Osteocyte (in vitro differentiated cells): ENCODE measurements at regions not wholly inside any gene's neighbourhood (a gene's known extent, or its start where the extent isn't known, plus 50 kb on each side); places are given as distances from the start of the nearest gene placed in this dataset.

Experiments used
- DNase-seq: peaks from one replicate; pipeline ENCODE4 v3.0.0; 2021; ENCODE audit warnings: mixed read lengths; ENCODE audit not compliant: unreplicated experiment; ENCODE audit errors: extremely low spot score
- H3K27ac Mint-ChIP-seq: one replicate; pipeline ENCODE4 v1.8.0; 2021; ENCODE audit warnings: mild to moderate bottlenecking, mixed read lengths; ENCODE audit not compliant: unreplicated experiment
- H3K27me3 Mint-ChIP-seq: one replicate; pipeline ENCODE4 v1.8.0; 2021; ENCODE audit warnings: mixed read lengths; ENCODE audit not compliant: unreplicated experiment
- H3K36me3 Mint-ChIP-seq: one replicate; pipeline ENCODE4 v1.8.0; 2021; ENCODE audit warnings: mixed read lengths; ENCODE audit not compliant: unreplicated experiment
- H3K4me1 Mint-ChIP-seq: one replicate; pipeline ENCODE4 v1.8.0; 2021; ENCODE audit warnings: mixed read lengths; ENCODE audit not compliant: unreplicated experiment
- H3K4me3 Mint-ChIP-seq: one replicate; pipeline ENCODE4 v1.8.0; 2021; ENCODE audit warnings: mild to moderate bottlenecking, moderate library complexity, mixed read lengths; ENCODE audit not compliant: unreplicated experiment
- H3K9me3 Mint-ChIP-seq: one replicate; pipeline ENCODE4 v1.8.0; 2021; ENCODE audit warnings: mixed read lengths; ENCODE audit not compliant: unreplicated experiment
- TF ChIP-seq, protein P1 (sequence below): fragments of 200-600 bp; sonication (generic); IDR thresholded peaks from 2 replicates; pipeline ENCODE4 v1.5.0; 2021; ENCODE audit warnings: antibody characterized with exemption, mild to moderate bottlenecking, moderate library complexity

DNA sequence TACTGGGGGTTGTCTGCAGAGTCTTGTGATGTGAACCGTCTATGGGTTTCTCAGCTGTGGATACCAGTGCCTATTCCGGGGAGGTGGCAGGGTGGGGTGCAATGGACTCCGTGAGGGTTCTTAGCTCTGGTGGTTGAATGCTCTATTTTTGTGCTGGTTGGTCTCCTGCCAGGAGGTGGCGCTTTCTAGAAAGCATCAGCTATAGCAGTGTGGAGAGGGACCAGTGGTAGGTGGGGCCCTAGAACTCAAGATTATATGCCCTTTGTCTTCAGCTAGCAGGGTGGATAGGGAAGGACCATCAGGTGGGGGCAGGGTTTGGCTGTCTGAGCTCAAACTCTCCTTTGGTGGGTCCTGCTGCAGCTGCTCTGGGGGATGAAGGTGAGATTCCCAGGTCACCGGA lies 127.3 kb upstream of the PLD5 start:
- H3K9me3 Mint-ChIP-seq, result peaks cover 7% of the 10 kb centered on the region
- H3K27ac Mint-ChIP-seq, result no peak overlapping the region
- H3K4me1 Mint-ChIP-seq, result no peaks in the 10 kb centered on the region
- TF ChIP-seq, protein P1, sequence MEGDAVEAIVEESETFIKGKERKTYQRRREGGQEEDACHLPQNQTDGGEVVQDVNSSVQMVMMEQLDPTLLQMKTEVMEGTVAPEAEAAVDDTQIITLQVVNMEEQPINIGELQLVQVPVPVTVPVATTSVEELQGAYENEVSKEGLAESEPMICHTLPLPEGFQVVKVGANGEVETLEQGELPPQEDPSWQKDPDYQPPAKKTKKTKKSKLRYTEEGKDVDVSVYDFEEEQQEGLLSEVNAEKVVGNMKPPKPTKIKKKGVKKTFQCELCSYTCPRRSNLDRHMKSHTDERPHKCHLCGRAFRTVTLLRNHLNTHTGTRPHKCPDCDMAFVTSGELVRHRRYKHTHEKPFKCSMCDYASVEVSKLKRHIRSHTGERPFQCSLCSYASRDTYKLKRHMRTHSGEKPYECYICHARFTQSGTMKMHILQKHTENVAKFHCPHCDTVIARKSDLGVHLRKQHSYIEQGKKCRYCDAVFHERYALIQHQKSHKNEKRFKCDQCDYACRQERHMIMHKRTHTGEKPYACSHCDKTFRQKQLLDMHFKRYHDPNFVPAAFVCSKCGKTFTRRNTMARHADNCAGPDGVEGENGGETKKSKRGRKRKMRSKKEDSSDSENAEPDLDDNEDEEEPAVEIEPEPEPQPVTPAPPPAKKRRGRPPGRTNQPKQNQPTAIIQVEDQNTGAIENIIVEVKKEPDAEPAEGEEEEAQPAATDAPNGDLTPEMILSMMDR, result peak; percentile 7
- DNase-seq, result no peak
- H3K36me3 Mint-ChIP-seq, result no peaks in the 10 kb centered on the region
- no peak overlapping the region for H3K4me3 Mint-ChIP-seq
- H3K27me3 Mint-ChIP-seq, result no peaks in the 10 kb centered on the region

DNA sequence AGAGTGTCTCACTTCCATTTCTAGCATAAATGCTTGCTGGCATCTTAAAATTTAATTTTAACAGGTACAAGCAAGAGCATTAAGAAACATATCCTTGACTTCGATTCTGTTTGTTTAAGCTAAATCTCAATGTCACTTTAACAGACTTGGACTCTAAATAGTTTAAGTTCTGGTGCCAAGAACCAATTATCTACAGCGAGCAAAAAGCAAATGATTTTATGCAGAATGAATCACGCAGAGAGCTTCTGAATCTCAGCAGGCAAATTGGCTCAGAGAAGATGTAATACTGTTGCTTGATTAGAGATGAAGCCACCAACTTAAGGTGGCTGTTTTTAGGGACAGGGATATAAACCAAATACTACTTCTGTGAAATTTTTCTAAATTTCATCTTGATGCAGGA lies 117.0 kb upstream of the PLD5 start:
- TF ChIP-seq, protein P1, result no peak
- H3K27me3 Mint-ChIP-seq, result no peaks in the 10 kb centered on the region
- no peaks in the 10 kb centered on the region for H3K9me3 Mint-ChIP-seq
- no peaks in the 10 kb centered on the region for H3K4me1 Mint-ChIP-seq
- DNase-seq, result no peak
- no peak overlapping the region for H3K4me3 Mint-ChIP-seq
- no peaks in the 10 kb centered on the region for H3K36me3 Mint-ChIP-seq
- no peak overlapping the region for H3K27ac Mint-ChIP-seq

DNA sequence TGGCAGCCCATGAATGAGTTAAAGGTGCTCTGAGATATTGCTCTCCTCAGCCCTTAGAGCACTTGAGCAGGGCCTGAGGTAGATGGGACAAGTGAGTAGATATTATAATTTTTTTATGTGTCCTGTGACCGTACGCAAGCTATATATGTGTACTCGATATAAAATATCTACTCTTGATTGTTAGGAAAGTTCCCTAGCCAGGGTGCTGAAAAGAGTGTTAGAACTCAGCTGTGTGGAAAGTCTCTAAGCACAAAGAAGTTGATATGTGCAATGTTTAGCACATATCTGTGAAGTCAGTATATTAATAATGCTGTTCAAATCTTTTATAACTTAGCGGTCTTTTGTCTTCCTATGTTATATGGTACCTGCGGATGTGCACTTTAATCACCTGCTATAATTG lies 114.6 kb upstream of the PLD5 start:
- no peaks in the 10 kb centered on the region for H3K36me3 Mint-ChIP-seq
- DNase-seq, result no peak
- TF ChIP-seq, protein P1, result no peak
- no peaks in the 10 kb centered on the region for H3K4me1 Mint-ChIP-seq
- H3K4me3 Mint-ChIP-seq, result no peak overlapping the region
- no peaks in the 10 kb centered on the region for H3K27me3 Mint-ChIP-seq
- peaks cover 9% of the 10 kb centered on the region for H3K9me3 Mint-ChIP-seq
- no peak overlapping the region for H3K27ac Mint-ChIP-seq

DNA sequence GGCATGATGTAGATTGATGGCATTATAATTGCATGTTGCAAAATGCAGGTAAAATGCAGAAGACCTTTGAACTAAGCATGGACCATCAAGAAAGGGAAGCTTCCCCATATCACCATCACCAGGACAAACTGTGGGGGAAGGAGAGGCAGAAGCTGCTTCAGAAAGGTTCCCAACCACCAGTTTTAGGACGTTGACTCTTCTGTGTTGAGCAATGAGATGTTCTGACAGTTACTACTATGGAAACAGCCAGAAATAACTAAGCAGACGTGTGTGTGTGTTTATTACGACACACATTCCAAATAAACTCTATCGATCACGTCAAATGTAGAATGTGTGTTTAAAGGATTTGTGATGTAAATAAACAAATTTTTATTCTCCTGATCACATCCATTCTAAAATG lies 110.2 kb upstream of the PLD5 start:
- no peak for DNase-seq
- H3K27me3 Mint-ChIP-seq, result no peaks in the 10 kb centered on the region
- TF ChIP-seq, protein P1, result no peak
- H3K36me3 Mint-ChIP-seq, result no peaks in the 10 kb centered on the region
- no peak overlapping the region for H3K4me3 Mint-ChIP-seq
- H3K27ac Mint-ChIP-seq, result no peak overlapping the region
- no peaks in the 10 kb centered on the region for H3K4me1 Mint-ChIP-seq
- peaks cover 20% of the 10 kb centered on the region for H3K9me3 Mint-ChIP-seq

DNA sequence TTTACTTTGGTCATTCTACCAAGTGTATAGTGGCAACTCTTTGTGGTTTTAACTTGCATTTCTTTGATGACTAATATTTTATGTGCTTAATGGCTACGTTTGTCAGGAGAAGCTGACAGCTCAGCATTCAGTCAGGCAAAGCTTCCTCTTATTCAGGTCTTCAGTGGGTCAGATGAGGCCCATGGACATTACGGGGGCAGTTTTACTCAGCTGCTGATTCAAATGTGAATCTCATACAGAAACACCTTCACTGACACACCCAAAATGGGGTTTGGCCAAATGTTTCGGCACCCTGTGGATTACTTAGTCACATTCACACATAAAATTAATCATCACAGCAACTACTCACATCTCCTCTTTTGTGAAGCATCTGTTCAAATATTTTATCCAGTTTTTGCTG lies 104.9 kb upstream of the PLD5 start:
- TF ChIP-seq, protein P1, result no peak
- no peaks in the 10 kb centered on the region for H3K27me3 Mint-ChIP-seq
- H3K4me1 Mint-ChIP-seq, result no peaks in the 10 kb centered on the region
- H3K9me3 Mint-ChIP-seq, result peaks cover 24% of the 10 kb centered on the region
- H3K27ac Mint-ChIP-seq, result no peak overlapping the region
- no peak for DNase-seq
- H3K4me3 Mint-ChIP-seq, result no peak overlapping the region
- no peaks in the 10 kb centered on the region for H3K36me3 Mint-ChIP-seq
